NOMO-1 (cell line): ENCODE measurements at regions not wholly inside any gene's neighbourhood (a gene's known extent, or its start where the extent isn't known, plus 50 kb on each side); places are given as distances from the start of the nearest gene placed in this dataset.

Experiments used
- DNase-seq, 2 experiments: peaks; one replicate each; lab custom pipeline; 2025; ENCODE audit not compliant: unreplicated experiment in 2 of 2; lab: John Stamatoyannopoulos, UW

DNA sequence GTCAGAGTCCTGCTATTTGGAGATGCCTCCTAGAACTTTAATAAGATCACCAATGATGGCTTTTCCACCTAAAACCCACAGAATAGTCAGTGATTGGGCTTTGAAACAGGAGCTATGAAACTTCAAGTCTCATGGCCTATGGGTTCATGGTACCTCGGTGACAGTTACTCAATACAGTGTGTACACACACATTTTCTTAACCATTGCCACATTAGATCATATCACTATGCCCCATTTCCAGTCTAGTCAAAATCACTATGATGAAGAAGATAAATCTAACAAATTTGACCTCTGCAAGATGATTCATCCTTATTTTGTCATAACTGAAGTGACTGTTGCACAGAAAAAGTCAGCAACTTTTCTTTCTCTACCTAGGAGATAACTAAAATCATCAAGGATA lies 86.8 kb upstream of the OR13F1 start:
- DNase-seq: no peak

DNA sequence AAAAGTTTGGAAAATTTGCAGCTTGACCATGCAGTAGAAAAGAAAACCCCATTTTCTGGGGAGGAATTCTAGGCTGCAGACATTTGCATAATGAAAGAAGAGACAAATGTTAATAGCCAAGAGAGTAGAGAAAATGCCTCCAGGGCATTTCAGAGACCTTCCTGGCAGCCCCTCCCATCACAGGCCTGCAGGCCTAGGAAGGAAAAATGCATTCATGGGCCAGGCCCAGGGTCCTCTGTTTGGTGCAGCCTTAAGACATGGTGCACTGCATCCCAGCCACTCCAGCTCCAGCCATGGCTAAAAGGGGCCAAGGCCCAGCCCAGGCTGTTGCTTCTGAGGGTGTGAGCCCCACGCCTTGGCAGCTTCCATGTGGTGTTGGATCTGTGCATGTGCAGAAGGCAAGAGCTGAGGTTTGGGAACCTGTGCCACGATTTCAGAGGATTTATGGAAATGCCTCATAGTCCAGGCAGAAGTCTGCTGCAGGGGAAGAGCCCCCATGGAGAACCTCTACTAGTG lies 75.0 kb upstream of the OR13F1 start:
- no peak for DNase-seq

GRCh38 chr9:104435059-104435458 lies 69.0 kb upstream of the OR13F1 start:
- no peak for DNase-seq

DNA sequence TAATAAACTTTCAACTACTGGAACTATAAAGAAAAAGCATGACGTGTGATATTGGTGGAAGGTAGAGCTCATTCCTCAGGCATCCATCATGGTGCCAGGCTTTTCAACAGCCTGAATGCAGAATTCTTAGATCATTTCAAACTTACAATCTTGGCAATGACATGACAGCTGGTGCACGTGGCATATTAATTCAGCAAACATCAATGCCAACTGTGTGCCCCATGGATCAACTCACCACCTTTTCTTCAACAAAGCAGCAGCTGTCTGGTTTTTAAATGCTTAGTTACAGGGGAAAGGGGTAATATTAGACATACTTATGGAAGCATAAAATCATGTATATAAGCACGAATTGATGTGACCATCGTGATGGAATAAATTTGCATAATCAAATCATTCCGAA lies 56.0 kb upstream of the OR13F1 start:
- DNase-seq: no peak
